Hematopoietic multipotent progenitor cell treated with erythropoietin and hydrocortisone succinate and interleukin-3 and kit ligand, for 6 days (in vitro differentiated cells): ENCODE measurements at regions not wholly inside any gene's neighbourhood (a gene's known extent, or its start where the extent isn't known, plus 50 kb on each side); places are given as distances from the start of the nearest gene placed in this dataset.
"Not testable (repeated sequence)": the region's sequence is repeated elsewhere in the genome, so short reads cannot be mapped to it uniquely, and the experiment has no call there.

ENCODE experiments used
- DNase-seq: peaks from one replicate; pipeline ENCODE4 v3.0.0-alpha.2; 2015

DNA sequence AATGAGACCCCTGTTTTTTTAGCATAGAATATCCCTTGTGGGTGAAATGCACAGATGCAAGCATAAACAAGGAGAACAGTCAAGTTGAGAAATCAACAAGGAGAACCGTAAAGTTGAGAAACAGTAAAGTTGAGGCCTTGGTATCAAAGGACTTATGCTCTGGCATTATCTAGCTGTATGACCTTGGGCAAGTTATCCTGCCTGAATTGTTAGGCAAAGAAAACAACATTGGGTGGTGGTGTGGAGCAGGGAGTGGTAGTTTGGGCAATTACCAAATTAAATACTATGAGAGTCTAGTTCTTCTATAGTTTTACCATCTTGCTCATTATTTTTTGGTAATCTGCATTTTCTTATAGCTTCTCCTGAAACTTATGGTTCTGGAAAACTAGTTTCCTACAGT is 573.4 kb upstream of the ARPP21 start:
- no peak for DNase-seq

DNA sequence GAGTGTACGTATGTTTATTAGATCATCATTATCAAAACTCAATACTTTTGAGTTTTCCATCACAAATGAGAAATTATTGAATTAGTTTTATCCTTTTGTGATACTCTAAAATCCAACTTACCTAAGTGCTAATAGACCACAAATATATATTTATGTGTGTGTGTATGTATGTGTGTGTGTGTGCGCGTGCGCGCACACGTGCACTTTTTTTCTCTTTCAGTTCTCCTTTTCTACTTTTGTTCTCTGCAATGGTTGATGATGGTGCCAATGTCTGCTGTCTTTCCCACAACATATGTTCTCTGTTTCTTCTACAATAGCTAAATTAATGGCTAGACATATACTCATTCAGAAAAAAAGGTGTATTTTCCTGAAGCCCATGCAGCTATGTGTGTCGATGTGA is 571.6 kb upstream of the ARPP21 start:
- no peak for DNase-seq

DNA sequence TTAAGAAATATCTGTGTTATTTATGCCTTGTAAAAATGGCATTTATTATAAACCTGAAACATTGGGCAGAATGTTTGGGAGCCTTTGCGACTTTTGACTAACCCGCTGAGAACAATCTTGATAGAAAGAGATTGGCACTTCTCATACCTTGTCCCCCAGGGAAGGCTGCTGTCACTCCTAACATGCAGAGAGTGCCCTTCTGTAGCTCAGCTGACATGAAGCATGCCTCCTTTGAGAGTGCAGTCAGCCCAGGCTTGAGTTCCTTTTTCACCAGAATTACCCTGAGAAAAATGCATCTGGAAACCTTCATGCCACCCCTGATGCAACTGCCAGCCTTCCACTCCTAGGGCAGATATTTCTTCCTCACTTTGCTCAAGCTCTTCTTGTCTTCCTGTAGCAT is 569.2 kb upstream of the ARPP21 start:
- DNase-seq, result no peak

DNA sequence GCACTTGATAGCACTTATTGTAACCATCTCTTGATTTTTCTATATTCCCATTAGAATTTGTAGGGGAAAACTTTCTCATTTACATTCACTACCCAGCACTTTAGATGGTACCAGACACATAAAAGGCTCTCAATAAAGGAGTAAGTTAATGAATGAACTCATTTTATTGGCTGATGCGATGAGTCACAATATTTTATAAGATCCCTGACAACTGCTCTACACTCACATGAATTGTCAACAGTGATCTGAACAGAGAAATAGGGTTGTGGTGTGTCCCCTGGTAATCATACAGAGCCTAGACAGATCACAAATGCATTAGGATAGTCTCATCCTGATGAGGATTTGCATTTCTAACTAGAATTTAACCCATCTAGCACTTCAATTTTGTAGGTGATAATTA is 567.6 kb upstream of the ARPP21 start:
- no peak for DNase-seq

DNA sequence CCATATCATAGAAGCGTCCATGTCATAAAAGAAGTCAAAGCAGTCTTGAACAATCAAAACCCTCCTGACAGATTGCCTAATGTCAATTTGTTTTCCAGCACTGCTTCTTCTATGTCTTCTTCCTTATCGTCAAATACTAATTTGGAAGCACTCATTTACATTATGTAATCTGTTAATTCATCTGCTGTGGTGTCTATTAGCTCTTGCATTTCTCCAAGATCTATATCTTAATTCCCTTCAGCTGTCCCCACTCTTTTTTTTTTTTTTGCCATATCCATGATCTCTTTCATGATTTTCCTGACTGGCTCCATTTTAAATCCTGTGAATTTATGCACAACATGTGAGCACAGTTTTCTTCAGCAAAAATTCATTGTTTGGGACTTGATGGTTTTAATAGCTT is 560.5 kb upstream of the ARPP21 start:
- DNase-seq, result no peak

DNA sequence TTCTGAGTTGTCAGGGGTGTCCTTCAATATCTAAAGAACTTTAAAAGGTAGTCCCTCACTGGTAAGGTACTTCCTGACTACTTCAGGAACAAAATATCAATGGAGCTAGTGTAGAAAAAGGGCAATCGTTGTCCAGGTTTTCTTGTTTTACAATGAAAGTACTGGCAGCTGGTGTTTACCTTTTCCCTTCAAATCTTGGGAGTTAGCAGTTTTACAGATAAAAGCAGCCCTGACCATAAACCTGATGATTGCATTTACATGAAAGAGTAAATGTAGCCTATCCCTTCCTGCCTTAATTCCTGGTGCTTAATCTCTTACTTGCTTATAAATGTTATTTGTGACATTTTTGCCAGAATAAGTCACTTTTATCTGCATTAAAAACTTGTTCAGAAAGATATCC is 559.9 kb upstream of the ARPP21 start:
- no peak for DNase-seq

- no peak for DNase-seq
These were observed 557.4 kb upstream of the ARPP21 start for GRCh38 chr3:35081899-35082298.

DNA sequence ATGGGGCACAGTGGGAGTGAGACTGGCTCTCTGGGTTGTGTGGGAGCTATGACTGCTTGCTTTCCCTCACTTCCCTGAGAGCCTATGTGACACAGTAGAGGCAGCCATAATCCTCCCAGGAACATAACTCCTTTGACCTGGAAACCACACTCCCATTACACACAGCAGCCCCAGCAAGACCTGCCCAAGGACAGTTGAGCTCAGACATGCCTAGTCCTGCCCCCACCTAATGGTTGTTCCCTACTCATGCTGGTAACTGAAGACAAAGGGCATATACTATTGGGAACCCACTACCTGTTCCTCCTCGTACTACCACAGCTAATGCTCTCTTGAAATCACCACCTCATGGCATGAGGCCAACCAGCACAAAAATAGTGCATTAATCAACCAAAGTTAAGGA is 550.4 kb upstream of the ARPP21 start:
- DNase-seq, result no peak

DNA sequence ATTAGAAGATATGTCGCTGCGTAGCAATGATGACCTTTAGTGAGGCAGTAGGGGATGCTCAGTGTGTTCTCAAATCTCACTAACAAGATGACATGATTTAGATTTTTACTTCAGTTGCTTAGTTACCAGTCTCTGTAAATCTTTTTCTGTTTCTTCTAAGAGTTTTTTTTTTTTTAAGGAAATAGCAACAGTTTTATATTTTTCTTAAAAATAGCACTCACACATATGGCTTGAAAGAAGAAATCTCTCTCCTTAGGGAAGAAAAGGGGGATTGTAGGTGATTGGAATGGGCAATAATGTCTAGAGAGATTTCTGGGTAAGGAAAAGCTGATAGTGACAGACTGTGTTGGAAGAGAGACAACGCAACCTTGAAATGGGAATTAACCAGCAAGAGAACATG is 524.6 kb upstream of the ARPP21 start:
- no peak for DNase-seq

DNA sequence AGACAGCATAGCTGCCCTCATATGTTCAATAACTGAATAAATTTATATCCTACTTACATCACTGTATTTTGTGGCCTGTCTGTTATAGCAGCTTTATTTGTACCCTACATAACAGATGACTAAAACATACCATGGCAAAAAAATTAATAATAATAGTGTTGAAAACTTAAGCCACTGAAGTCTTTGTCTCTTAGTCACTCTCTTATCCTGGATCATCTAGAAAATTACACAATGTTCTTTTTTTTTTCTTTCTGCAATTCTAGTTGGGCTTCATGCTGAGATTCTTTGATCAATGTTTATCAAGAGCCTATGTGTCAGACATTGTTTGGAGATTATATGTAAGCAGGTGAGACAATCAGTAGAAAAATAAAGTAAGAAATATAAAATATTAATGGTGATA is 519.3 kb upstream of the ARPP21 start:
- DNase-seq, result no peak

GRCh38 chr3:35137612-35138011 is 501.7 kb upstream of the ARPP21 start:
- no peak for DNase-seq

GRCh38 chr3:35141406-35141805 is 497.9 kb upstream of the ARPP21 start:
- no peak for DNase-seq

DNA sequence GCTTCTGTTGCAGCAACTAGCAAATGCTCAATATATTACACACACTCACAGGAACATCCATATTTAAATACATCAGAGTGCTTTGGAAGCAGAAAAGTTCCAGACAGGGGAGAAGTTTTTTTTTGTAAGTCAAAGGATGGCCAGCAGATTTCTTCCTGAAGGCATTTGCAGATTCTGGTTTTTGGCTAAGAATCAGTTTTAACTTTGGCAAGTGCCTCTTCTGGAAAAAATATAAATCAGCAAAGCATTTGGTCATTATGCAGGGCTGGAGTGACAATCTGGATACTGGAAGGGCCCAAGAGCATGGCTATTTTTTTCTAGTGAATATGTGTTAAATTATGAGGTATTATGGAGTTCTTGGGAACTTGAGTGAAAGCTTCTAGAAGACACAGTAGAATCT is 495.3 kb upstream of the ARPP21 start:
- DNase-seq, result no peak

DNA sequence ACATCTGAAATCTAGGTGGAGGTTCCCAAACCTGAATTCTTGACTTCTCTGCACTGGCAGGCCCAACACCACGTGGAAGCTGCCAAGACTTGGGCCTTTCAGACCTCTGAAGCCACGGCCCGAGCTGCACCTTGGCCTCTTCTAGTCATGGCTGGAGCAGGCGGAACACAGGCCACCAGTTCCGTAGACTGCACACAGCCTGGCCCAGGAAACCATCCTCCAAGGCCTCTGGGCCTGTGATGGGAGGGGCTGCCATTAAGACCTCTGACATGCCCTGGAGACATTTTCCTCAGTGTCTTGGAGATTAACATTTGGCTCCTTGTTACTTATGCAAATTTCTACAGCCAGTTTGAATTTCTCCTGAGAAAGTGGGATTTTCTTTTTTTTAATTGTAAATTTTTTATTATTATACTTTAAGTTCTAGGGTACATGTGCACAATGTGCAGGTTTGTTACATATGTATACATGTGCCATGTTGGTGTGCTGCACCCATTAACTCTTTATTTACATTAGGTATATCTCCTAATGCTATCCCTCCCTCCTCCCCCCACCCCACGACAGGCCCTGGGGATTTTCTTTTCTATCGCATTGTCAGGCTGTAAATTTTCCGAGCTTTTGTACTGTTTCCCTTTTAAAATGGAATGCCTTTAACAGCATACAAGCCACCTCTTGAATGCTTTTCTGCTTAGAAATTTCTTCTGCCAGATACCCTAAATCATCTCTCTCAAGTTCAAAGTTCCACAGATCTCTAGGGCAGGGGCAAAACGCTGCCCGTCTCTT is 492.9 kb upstream of the ARPP21 start:
- not testable (repeated sequence) for DNase-seq

DNA sequence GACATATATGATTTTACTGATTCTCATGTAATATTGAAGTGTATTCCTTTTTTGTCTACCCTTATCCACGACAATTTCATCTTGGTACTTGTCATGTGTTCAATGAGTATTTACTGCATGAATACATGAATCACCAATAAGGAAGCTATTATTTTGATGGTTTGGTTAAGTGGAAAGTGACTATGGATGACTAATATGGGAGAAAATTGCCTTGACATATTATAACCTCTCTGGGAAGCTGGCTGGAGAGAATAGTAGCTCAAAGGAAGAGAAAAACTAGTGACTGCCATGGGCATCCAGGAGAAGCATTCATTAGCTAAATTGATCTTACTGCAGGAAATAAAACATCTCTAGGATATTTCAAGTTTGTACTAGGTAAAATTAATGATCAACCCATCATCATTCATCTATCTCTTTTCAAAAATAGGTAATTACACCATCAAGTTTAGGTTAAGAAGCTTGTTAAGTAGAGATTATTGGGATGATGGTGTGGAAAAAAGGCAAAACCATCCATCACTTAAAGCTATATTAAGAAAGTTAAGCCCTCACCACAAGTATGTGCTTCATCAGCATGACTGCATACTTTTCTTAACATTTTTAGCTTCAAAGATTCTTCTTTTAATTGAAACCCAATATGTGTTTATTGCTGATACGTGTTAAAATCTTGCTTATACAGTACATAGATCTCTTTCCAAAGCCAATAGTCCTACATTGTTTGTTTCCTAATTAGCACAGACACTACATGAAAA is 455.2 kb upstream of the ARPP21 start:
- no peak for DNase-seq

DNA sequence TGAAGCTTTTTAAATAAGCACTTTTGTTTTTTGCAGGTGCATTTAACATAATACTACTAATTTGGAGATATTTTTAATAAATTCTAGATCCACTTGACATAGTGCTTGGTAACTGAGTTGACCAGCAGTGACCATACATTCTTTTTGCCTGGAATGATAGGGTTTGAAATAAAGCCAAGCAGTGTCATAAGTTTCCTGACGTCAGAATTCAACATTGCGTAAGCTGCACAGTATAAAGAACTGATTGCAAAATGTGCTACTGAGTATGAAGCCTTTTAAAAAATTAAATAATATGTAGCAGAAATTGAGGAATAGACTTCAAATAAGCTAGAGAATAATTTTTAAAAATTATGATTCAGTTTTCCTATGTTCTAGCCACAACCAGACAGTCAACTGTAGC is 454.6 kb upstream of the ARPP21 start:
- DNase-seq, result no peak

DNA sequence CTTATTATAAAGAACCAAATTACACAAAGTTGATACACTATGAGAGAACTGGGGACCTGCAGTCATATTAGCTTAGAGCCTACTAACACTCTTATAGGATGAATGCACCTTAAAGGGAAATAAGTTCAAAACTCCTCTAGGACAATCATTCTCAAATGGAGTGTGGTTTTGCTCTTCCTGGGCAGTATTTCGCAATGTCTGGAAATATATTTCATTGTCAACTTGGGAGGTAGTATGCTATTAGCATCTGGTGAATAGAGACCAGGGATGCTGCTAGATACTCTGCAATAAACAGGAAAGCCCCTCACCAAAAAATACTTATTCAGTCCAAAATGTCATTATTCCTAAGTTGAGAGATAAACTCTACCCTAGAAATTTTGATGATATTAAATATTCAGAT is 451.4 kb upstream of the ARPP21 start:
- DNase-seq, result no peak

DNA sequence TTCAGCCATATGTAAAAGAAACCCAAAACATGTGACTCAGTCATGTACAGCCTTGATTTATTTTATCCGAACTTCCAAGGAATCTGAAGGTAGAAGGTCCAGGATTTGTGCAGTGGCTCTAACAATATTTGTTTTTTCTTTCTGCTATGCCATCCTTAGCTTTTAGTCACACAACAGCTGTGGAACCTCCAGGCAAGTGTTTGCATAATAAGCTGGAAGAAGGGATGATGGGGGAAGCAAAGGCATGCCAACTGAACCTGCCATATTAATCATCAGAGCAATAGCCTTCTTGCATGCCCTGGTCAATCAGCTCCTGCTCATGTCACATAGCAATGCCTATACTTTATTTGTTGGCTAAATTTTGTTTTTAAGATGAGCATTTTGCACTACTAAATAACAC is 444.7 kb upstream of the ARPP21 start:
- DNase-seq, result no peak

DNA sequence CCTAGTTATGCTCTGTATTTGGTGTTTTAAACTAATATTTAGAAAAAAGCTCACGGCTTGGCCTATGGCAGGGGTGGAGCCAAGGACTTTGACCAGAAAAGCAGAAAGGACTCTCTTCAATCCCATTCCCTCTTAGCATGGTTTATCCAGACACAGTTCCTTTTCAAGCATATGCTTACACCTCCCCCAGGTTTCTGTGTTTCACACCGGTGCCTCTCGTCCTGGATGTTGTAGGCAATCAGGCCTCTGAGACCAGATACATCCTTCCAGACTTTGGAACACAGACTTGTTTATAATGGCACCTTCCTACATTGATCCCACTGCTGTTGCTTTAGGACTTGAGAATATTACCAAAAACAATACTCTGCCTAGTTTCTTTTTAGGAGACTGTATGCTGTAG is 440.5 kb upstream of the ARPP21 start:
- DNase-seq, result no peak

DNA sequence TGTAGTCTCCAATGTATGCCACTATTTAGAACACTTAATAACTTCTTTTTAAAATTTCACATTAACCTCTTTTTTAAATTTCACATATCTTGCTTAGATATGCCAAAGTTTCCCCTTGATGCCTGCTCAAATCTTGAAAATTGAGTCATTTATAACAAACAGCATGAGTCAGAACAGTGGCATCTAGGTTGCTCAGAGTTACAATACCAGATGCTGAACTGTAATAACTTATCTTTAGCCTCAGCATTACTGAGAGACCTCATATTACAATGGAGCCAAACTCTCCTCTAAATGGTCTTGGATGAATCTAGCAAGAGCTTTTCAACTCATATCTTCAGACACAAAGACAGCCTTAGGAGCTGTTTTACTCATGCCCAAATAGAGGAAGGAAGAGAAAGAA is 439.3 kb upstream of the ARPP21 start:
- DNase-seq, result no peak

GRCh38 chr3:35201211-35201610 is 438.1 kb upstream of the ARPP21 start:
- no peak for DNase-seq

DNA sequence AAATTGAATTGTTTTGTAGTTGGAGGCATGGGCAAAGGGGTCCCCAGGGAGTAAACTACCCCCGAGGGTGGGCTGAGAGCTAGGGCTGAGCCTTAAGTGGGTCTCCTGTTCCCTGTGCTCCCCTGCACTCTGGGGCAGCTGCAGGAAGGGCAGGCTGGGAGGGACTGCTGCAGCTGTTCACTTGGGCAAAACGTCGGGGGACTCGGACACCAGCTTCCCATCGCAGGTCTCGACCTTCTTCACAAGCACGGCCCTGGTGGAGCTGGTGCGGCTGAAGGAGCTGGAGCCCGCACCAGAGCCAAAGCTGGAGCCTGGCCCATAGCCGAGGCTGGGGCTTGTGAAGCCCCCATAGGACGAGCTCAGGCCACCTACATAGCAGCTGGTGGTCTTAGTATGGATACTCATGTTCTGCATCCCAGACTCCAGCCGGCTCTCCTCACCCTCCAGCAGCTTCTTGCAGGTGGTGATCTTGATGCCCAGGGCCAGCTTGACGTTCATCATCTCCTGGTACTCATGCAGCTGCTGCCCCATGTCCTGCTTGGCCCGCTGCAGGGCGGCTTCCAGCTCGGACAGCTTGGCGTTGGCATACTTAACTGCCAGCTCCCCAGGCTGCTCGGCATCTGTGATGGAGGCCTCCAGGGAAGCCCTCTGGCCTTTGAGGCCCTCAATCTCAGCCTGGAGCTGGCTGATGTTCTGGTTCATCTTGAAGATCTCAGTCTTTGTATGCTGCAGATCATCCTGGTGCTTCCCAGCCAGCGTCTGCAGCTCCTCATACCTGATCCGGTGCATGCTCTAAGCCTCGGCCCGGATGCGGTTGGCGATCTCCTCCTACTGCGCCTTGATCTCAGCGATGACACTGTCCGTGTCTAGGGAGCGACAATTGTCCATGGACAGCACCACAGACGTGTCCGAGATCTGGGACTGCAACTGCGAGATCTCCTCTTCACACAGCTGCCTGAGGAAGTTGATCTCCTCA is 423.5 kb upstream of the ARPP21 start:
- no peak for DNase-seq

DNA sequence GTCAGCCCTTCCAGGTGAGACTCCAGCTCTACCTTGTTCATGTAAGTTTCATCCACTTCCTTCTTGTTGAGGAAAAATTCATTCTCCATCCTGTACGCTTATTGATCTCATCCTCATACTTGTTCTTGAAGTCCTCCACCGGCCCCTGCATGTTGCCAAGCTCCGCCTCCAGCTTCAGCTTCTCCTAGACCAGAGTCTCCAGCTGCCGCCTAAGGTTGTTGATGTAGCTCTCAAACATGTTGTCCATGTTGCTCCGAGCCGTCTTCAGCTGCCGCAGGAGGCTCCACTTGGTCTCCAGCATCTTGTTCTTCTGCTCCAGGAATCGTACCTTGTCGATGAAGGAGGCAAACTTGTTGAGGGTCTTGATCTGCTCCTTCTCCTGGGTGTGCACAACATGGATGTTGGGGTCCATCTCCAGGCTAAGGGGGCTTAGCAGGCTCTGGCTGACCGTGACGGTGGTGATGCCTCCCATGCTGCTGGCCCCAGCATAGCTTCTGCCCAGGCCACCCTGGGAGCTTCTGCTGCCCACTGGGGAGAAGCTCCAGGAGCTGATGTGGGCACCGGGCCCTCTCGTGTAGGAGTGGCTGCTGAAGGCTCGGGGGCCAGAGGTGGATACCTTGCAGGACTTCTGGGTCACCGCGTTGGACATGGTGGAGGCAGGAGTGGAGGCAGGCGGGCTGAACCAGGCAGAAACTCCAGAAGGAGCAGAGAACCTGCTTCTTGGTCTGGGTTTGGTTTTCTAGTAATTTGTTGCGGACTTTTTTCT is 422.6 kb upstream of the ARPP21 start:
- no peak for DNase-seq
